Spleen (tissue), 7 donors: ENCODE measurements at regions not wholly inside any gene's neighbourhood (a gene's known extent, or its start where the extent isn't known, plus 50 kb on each side); places are given as distances from the start of the nearest gene placed in this dataset.

Source experiments
- CTCF ChIP-seq, 11 experiments: fragments of 200-600 bp in 7 of 11; fragments of 450-650 bp in 4 of 11; sonication (generic) in 4 of 11; IDR thresholded peaks in 8 of 11; conservative IDR thresholded peaks in 3 of 11; 1 replicate in 7 of 11; 2 replicates in 4 of 11; pipeline versions ENCODE4 v1.4.0 to v1.8.0; 2016 to 2021; ENCODE audit warnings: antibody characterized with exemption in 11 of 11, inconsistent platforms in 4 of 11, mild to moderate bottlenecking in 1 of 11
- POLR2A ChIP-seq, 3 donors: fragments of 450-650 bp; IDR thresholded peaks; one replicate each; pipeline ENCODE4 v1.5.1; 2017; ENCODE audit warnings: antibody characterized with exemption in 3 of 3, mild to moderate bottlenecking in 1 of 3
- POLR2AphosphoS5 ChIP-seq, 3 donors: sonication (generic); formaldehyde crosslinking; IDR thresholded peaks; one replicate each; pipeline ENCODE4 v1.5.1; 2017; ENCODE audit warnings: antibody characterized with exemption in 3 of 3
- donor health status: DM: no; HTN: no; CAD: no; lungs with moderate emphysema.
- donor health status: DM: no; HTN: no; CAD: no.
- donor health status: DM: no; HTN: no; CAD: no.

- TF ChIP-seq POLR2AphosphoS5 (IDR thresholded peaks at IDR 0.05) (no peak), CTCF (IDR thresholded peaks at IDR 0.05 in 8 of 11, conservative IDR thresholded peaks at IDR 0.05 in 3 of 11) (no peak), POLR2A (IDR thresholded peaks at IDR 0.05) (no peak)
Observed at GRCh38 chr6:91653076-91653723, 1066.3 kb upstream of the MAP3K7 start.
